ENCODE measurements at regions not wholly inside any gene's neighbourhood (a gene's known extent, or its start where the extent isn't known, plus 50 kb on each side); places are given as distances from the start of the nearest gene placed in this dataset.

DNA sequence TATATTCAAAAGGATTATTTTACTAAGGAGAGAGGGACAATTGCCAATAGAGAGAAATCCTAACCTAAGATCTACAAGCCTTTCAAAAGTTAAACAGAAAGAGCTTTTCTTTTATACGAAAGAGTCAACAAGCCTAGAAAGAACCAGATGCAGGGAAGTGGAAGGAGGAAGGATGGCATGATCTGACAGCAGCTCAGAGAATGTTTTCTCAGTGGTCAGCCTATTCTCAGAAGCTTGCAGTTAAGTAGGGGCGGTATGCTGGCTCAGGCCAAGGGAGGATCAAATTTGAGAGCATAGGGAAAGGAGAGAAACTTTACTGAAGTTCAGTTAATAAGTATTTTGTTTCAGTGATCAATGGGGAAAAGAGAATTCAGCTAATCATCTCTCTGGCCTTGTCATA, 88.0 kb upstream of the FTMT start:
- TF ChIP-seq ZNF629 (CRISPR knock-in tag; conservative IDR thresholded peaks at IDR 0.05) (no peak), ZNF44 (CRISPR knock-in tag; IDR thresholded peaks at IDR 0.05) (no peak), REST (IDR thresholded peaks at IDR 0.05; ENCODE audit: borderline replicate concordance in 1 of 2, low read depth in 1 of 2, low read length in 2 of 2) (no peak), ZNF788 (CRISPR knock-in tag; IDR thresholded peaks at IDR 0.05; ENCODE audit: borderline replicate concordance) (no peak), POLR2AphosphoS5 (IDR thresholded peaks at IDR 0.05; ENCODE audit: low read depth, low read length) (no peak), EED (CRISPR knock-in tag; IDR thresholded peaks at IDR 0.05) (no peak), POLR2A (IDR thresholded peaks at IDR 0.05; ENCODE audit: insufficient read depth in 1 of 2, low read depth in 2 of 2, low read length in 2 of 2) (no peak), DNMT3B (CRISPR knock-in tag; conservative IDR thresholded peaks at IDR 0.05) (no peak)
- TF ChIP-seq, protein P1, sequence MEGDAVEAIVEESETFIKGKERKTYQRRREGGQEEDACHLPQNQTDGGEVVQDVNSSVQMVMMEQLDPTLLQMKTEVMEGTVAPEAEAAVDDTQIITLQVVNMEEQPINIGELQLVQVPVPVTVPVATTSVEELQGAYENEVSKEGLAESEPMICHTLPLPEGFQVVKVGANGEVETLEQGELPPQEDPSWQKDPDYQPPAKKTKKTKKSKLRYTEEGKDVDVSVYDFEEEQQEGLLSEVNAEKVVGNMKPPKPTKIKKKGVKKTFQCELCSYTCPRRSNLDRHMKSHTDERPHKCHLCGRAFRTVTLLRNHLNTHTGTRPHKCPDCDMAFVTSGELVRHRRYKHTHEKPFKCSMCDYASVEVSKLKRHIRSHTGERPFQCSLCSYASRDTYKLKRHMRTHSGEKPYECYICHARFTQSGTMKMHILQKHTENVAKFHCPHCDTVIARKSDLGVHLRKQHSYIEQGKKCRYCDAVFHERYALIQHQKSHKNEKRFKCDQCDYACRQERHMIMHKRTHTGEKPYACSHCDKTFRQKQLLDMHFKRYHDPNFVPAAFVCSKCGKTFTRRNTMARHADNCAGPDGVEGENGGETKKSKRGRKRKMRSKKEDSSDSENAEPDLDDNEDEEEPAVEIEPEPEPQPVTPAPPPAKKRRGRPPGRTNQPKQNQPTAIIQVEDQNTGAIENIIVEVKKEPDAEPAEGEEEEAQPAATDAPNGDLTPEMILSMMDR (CRISPR knock-in tag; IDR thresholded peaks at IDR 0.05) = no peak
- TF ChIP-seq, protein P2, sequence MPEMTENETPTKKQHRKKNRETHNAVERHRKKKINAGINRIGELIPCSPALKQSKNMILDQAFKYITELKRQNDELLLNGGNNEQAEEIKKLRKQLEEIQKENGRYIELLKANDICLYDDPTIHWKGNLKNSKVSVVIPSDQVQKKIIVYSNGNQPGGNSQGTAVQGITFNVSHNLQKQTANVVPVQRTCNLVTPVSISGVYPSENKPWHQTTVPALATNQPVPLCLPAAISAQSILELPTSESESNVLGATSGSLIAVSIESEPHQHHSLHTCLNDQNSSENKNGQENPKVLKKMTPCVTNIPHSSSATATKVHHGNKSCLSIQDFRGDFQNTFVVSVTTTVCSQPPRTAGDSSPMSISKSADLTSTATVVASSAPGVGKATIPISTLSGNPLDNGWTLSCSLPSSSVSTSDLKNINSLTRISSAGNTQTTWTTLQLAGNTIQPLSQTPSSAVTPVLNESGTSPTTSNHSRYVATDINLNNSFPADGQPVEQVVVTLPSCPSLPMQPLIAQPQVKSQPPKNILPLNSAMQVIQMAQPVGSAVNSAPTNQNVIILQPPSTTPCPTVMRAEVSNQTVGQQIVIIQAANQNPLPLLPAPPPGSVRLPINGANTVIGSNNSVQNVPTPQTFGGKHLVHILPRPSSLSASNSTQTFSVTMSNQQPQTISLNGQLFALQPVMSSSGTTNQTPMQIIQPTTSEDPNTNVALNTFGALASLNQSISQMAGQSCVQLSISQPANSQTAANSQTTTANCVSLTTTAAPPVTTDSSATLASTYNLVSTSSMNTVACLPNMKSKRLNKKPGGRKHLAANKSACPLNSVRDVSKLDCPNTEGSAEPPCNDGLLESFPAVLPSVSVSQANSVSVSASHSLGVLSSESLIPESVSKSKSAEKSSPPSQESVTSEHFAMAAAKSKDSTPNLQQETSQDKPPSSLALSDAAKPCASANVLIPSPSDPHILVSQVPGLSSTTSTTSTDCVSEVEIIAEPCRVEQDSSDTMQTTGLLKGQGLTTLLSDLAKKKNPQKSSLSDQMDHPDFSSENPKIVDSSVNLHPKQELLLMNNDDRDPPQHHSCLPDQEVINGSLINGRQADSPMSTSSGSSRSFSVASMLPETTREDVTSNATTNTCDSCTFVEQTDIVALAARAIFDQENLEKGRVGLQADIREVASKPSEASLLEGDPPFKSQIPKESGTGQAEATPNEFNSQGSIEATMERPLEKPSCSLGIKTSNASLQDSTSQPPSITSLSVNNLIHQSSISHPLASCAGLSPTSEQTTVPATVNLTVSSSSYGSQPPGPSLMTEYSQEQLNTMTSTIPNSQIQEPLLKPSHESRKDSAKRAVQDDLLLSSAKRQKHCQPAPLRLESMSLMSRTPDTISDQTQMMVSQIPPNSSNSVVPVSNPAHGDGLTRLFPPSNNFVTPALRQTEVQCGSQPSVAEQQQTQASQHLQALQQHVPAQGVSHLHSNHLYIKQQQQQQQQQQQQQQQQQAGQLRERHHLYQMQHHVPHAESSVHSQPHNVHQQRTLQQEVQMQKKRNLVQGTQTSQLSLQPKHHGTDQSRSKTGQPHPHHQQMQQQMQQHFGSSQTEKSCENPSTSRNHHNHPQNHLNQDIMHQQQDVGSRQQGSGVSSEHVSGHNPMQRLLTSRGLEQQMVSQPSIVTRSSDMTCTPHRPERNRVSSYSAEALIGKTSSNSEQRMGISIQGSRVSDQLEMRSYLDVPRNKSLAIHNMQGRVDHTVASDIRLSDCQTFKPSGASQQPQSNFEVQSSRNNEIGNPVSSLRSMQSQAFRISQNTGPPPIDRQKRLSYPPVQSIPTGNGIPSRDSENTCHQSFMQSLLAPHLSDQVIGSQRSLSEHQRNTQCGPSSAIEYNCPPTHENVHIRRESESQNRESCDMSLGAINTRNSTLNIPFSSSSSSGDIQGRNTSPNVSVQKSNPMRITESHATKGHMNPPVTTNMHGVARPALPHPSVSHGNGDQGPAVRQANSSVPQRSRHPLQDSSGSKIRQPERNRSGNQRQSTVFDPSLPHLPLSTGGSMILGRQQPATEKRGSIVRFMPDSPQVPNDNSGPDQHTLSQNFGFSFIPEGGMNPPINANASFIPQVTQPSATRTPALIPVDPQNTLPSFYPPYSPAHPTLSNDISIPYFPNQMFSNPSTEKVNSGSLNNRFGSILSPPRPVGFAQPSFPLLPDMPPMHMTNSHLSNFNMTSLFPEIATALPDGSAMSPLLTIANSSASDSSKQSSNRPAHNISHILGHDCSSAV (CRISPR knock-in tag; IDR thresholded peaks at IDR 0.05; ENCODE audit: borderline replicate concordance) = no peak
- TF ChIP-seq, protein P3, sequence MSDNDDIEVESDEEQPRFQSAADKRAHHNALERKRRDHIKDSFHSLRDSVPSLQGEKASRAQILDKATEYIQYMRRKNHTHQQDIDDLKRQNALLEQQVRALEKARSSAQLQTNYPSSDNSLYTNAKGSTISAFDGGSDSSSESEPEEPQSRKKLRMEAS (IDR thresholded peaks at IDR 0.05) = no peak
